Fibroblast of skin of left quadriceps (primary cell): ENCODE measurements at regions not wholly inside any gene's neighbourhood (a gene's known extent, or its start where the extent isn't known, plus 50 kb on each side); places are given as distances from the start of the nearest gene placed in this dataset.
"Not testable (repeated sequence)": the region's sequence is repeated elsewhere in the genome, so short reads cannot be mapped to it uniquely, and the experiment has no call there.

ENCODE experiments used
- DNase-seq, 2 experiments: peaks; one replicate each; pipeline ENCODE4 v3.0.0-alpha.2; 2013; ENCODE audit warnings: low read depth in 2 of 2

DNA sequence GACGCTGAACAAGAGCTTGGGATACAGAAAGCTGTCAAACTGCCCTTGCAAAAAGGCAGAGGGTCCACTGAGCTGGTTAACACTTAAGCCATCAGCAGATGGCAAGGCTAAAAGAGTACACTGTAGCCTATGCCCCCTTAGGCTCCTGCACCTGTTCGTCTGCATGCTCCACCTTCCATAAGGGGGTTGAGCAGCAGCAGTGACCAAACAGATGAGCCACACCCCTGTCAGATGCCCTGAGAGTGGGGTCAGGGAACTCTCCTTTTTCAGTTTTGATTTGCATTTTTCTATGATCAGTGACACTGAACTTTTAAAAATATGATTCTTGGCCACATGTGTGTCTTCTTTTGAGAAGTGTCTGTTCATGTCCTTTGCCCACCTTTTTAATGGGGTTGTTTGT is 402.5 kb upstream of the FAM98A start:
- no peak for DNase-seq

DNA sequence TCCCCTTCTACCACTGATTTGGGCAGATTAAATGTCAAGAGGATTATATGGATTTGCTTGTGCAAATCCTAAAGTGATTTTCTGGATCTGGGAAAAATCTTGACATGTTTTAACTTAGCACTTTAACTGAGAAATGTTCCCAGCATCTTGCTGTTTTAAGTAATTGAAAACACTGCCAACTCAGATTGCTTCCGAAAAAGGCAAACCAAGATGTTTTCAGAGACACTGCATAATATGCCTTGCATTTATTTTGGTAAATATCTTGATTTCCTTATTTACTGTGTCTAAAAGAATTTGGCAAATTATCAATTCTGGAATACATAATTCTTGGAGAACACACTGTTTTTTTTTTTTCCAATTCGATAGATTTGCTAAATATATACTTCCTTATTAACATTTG is 385.0 kb upstream of the FAM98A start:
- DNase-seq = no peak

DNA sequence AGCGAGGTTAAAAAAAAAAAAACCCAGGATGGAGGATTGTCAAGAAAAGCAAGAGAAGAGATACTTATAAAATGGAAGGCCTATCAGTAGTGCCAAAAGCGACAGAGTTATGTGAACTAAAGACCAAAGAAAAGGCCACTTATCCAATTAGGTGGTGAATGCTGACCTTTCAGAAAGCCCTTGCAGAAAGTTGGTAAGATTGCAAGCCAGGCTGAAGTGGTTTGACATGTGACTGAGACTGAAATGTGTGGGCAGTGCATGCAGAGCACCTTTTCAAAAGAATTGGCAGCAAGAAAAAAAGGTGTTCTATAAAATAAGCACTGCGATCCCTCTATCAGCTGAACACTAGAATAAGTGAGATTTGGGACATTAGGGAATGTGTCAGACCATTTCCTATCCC is 379.4 kb upstream of the FAM98A start:
- DNase-seq = no peak

DNA sequence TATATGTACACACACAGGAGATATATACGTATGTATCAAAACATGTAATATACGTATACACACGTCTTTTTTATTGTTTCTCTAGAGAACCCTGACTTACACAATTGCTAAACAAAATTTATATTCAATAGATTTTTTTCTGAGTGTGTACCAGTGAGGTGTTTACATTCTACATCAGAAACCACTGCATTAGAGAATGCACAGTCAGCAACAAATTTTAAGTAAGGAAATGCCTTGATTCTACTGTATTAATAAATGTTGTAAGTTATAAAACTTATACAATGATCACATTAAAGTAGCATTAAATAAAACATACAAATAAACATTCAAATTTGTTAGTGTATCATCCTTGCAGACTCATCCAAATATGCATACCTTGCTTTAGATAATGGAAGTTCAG is 376.4 kb upstream of the FAM98A start:
- no peak for DNase-seq

DNA sequence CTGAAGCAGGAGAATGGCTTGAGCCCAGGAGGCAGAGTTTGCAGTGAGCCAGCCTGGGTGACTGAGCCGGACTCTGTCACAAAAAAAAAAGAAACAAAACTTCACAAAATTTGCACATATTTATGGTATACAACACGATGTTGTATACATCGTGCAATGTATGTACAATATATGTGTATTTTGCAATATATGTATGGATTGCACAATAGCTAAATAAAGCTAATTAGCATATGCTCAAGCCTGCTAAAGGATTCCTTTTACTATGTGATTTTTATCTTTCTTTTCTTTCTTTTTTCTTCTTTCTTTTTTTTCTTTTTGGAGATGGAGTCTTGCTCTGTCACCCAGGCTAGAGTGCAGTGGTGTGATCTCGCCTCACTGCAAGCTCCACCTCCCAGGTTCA is 368.0 kb upstream of the FAM98A start:
- DNase-seq = no peak

DNA sequence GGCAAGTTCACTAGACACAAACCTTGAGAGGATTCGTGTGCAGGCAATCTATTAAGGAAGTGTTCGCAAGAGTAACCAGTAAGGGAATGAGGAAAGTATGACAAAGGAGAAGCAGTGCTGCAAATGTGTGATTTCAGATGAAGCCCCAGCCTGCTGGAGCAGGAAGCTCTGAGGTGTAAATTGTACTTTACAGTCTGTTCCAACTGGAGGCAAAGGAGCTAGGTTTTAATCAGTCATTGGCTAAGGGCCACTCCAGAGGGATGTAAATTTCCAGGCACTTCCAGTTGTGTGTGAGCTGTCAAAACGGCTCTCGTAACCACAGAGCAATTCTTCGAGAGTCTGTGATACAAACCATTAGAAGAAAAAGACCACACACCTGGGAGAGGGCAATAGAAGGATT is 359.5 kb upstream of the FAM98A start:
- DNase-seq = no peak

DNA sequence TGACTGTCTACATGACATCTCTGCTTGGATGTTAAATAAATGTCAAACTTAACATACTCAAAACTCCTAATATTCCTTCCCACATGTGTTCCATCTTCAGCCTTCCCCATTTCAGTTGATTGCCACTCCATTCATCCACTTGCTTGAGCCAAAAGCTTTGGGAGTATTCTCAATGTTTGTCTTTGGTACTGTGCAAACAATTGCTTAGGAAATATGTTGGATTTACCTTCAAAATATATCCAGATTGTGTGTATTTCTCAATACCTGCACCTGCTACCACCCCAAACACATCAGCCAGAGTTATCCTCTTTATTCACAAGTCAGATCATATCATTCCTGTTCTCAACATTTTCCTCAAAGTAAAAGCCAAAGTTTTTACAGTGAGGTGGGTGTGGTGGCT is 350.3 kb upstream of the FAM98A start:
- DNase-seq = no peak

DNA sequence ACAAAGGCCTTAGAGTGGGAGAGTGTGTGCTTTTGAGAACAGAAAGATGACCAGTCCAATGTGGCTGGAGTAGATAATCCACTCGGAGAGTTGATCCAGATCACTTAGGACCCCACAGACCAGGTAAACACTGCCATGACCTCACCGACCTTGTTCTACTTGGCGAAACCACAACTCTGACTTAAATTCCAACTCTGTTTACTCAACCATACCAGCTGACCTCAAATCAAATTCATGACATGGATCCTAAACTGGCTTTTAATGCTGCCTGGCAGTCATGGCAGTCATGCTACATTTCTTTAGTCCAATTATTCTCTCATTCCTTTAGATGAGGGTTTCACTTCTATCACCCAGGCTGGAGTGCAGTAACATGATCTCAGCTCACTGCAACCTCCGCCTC is 347.1 kb upstream of the FAM98A start:
- no peak for DNase-seq

DNA sequence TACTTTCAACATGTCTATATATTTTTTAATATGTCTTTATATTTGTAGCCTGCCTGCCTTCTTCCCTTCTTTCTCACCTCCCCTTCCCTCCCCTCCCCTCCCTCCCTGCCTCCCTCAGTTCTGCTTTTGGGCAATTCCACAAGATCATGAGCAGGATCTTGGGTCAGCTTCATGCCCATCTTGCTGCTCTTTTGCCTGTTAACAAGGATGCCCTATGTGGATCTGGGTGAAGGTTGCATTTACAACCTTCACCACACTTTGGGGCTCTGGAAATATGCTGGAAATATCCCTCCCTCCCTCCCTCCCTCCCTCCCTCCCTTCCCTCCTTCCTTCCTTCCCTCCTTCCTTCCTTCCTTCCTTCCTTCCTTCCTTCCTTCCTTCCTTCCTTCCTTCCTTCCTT is 334.1 kb upstream of the FAM98A start:
- no peak for DNase-seq

DNA sequence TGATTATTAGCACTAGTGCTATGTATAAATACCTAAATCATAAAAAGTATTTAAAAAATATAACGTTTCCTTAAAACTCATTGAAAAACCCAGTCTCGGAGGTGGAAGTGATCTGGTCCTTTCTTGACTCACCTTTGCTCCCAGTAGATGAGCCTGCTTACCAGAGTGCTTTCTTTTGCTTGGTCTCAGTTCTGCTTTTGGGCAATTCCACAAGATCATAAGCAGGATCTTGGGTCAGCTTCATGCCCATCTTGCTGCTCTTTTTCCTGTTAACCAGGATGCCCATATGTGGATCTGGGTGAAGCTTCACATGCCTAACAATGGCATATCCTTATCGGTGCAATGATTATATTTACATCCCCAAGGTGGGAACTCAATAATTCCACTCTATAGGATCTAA is 332.1 kb upstream of the FAM98A start:
- no peak for DNase-seq

DNA sequence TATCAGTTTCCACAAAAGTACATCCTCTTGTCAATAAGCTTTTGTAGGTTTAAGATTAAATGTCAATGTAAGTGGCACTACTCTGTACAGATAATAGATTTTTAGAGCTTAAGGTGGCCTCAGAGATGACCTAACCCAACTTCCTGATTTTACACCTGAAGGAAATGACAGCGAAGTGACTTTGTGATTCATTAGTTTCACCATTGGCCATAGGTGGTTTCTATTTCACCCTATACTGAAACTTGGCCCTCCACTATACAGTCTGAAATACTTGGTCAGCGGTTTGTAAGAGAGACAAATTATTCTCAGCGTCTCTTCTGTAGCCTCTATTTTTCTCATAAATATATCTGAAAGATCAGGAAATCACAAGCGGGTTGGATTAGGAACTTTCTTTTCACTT is 330.4 kb upstream of the FAM98A start:
- no peak for DNase-seq

DNA sequence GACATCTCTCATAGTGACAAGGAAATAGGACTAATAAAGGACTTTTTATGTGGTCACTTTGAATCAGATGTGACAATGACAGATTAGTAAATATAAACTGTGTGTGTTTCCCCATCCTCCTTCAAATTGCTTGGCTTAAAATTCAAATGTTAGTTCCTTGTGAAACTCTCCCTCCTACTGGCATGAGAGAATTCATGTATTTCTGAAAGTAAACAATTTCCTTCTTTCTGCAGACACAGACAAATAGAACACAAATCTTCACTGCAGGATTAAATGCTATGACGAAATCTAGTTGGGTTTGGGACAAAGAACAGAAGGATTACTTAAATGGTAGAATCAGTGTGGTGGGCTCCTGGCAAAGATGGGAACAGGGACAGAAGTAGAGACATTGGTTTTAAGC is 328.7 kb upstream of the FAM98A start:
- DNase-seq = no peak

DNA sequence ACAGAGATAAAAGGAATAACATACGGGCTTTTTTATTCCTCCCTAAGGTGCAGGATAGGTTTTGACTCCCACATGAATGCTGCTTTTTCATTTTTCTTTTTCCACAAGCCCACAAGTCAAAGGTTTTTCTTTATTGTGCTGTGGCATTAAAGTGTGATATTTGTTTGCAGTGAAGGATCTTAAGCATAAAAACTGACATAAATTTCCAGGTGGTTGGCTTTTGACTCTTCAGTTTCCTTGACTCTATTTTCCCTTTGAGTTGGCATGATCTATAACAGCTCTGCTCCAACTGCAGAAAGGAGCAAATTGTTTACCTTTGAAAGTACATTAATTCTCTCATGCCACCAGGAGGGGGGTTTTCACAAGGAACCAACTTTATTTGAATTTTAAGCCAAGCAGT is 326.2 kb upstream of the FAM98A start:
- no peak for DNase-seq

DNA sequence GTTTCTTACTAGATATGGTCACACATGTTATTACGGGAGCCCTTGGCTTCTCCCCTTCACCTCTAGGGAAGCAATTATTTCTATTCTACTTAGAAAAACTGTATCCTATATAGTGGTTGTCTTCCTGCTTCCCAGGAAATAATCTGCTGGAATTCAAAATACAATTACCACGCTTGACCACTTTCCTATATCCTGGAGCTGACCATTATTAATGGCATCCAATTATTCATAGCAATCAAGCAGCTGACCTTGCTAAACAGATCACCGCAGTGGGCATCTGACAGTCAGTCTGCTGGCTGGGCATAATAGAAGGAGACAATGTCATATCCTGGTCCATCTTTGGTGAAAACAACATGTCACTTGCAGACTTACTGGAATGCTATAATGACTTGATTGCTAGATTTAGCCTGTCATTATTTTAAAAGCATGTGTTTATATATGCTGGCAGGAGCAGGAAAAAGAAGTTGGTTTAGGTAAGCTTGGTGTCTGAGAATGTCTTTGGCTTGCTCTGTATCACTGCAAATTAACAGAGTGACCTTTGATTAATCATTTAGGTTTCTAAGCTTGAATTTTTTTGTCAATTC is 325.6 kb upstream of the FAM98A start:
- DNase-seq = no peak

DNA sequence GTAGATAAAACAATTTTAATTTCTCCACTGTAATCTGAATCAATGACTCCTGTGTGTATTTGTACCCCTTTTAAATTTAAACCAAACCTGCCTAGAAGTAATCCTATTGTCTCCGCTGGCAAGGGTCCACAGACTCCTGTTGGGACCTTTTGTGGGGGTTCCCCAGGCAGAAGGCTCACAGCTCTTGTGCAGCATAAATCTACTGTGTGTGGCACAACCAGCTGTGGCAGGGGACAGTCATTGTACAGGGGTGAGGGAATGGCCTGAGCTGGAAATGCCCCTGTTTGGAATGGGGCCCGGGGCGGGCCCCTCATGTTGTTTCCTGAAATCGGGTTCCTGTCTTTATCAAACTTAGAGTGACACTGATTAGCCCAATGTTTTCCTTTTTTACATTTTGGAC is 318.2 kb upstream of the FAM98A start:
- DNase-seq = no peak

DNA sequence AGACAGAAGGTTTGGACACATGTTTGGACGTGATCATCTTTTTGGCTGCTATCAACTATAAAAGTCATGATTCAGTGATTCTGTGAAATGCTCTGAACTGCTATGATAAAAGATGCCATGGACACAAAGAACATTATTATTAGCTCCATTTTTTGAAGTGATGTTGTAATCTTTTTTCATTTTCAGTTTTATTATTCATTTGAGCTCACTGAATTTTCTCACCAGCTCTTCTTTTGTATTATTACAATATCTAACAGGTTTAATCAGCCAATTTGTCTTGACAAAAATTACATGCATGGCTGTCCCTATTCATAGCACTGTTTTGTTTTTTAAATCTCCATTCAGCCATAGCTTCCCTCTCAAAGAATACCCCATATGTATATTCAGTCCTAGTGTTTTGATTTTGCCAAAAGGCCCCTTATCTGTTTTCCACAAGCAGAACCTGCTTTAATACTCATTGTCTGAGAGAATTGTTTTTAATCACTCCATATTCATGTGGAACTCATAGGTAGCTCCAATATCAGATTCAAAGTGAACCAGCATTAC is 314.0 kb upstream of the FAM98A start:
- no peak for DNase-seq

DNA sequence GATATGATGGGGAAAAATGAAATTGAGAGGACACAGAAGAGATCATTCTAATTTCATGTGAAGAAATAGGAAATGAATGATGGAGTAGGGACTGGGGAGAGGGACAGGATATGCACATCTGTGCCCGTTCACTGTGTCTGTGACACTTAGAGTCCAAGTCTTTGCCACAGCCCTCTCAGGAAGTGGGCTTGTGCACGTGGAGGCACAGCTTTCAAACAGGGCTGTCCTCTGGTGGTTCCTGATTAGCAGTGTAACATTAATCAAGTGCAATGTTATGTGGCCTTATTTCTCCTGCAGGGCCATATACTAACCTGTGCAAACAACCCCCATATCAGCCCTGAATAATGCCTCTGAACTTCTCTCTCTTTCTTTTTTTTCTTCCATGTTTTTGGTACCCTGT is 312.2 kb upstream of the FAM98A start:
- no peak for DNase-seq

DNA sequence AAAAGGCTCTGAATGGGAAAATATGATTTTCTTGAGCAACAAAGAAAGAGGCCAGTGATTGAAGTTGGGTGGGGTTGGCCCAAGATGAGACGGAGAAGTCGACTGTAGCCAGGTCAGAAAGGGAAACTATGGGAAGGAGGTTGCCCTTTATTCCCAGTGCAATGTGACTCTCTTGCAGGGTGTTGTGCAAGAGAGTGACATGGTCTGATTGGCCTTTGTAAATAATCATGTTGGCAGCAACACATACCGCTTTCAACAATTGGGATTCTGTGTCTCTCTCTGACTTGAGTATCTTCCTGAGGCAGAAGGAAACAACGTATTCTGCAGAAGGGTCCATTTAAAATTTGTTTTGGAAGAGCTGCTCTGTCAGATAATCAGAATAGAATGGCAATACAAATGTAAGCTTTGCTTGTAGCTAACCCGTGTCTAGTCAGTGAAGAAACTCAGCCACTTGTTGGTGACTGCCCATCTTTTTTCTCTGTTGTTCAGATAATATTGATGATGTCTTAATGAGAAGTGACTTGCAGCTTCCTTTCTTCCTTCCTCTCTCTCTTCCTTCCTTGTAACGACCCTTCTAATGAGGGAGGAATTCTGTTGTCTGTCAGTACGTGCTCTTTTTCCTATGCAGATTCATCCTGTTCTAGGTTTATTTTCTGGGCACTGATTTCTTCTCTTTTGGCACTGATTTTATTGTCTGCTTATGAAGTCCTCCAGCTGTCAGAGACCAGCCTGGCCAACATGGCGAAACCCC is 311.0 kb upstream of the FAM98A start:
- no peak for DNase-seq

DNA sequence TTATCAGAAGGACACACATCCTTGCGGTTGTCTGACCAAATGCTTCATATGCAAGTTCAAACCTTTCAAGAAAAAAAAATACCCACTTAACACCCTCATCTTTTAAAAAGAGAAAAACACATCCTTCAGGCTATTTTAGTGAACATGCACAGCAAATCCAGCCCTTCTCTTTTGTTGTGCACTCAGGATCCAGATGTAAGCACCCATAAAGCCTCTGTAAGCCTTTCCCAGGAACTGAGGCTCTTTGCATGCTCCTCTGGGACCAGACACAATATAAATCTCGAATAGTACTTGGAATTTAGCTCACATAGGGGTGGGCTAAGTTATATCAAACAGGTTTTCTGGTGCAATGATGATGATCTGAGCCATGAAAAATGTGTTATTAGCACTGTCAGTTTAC is 308.8 kb upstream of the FAM98A start:
- no peak for DNase-seq

DNA sequence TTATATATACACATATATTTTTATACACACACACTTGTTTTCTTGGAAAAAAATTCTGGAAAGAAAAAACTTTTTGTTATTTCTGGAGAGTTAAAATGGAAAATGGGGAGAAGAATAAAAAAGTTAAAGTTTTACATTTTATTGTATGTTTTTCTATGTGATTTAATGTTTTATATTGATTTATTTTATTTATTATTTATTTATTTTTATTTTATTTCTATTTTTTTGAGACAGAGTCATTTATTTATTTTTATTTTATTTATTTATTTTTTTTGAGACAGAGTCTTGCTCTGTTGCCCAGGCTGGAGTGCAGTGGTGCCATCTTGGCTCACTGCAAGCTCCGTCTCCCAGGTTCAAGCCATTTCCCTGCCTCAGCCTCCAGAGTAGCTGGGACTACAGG is 307.0 kb upstream of the FAM98A start:
- not testable (repeated sequence) for DNase-seq

DNA sequence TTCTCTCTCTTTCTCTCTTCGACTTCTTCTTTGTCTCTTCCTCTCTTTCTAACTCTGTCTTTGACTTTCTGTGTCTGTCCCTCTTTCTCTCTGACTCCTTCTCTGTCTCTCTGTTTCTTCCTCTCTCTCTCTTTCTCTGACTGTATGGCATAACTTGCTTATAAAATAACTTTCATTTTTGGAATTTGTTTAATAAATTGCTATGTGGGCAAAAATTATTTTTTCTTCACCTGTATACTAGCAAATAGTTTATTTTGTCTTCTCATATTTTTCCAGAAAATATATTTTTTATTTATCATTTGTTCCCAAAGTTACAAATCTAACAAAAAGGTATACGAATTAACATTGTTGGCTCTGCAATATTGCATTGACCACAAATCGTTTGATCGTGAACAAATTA is 305.7 kb upstream of the FAM98A start:
- DNase-seq = no peak

DNA sequence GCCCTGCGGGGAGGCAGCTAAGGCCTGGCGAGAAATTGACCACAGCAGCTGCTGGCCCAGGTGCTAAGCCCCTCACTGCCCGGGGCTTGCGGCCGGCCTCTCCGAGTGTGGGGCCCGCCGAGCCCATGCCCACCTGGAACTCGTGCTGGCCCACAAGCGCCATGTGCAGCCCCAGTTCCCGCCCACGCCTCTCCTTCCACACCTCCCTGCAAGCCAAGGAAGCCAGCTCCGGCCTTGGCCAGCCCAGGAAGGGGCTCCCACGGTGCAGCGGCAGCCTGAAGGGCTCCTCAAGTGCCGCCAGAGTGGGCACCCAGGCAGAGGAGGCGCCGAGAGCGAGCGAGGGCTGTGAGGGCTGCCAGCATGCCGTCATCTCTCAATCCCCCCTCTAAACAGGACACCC is 304.6 kb upstream of the FAM98A start:
- DNase-seq = no peak

DNA sequence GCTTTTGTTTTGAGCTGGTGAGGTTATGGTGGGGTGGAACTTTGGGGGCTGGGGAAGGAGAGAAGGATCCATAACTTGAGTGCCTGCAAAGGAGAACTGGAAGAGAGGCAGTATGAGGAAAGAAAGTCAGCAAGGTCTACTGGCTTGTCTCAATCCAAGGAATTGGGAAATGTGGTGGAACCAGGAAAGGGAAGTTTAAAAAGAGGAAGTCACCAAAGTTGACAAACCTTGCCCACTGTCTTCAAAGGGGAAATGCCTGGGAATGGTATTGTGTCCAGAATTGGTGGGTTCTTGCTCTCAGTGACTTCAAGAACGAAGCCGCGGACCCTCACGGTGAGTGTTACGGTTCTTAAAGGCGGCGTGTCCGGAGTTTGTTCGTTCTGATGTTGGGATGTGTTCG is 304.1 kb upstream of the FAM98A start:
- no peak for DNase-seq

DNA sequence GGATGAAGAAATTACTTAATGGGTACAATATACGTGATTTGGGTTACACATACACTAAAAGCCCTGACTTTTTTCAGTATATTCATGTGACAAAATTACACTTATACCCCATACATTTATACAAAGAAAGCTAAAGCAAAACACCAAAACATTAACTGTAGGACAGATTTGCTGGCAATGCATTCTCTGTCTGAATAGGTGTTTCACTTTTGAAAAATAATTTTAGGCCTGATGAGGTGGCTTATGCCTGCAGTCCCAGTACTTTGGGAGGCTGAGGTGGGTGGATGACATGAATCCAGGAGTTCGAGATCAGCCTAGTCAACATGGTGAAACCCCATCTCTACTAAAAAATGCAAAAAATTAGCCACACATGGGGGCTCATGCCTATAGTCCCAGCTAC is 301.5 kb upstream of the FAM98A start:
- no peak for DNase-seq
